Astrocyte (in vitro differentiated cells and primary cell): ENCODE measurements at regions not wholly inside any gene's neighbourhood (a gene's known extent, or its start where the extent isn't known, plus 50 kb on each side); places are given as distances from the start of the nearest gene placed in this dataset.
"Not testable (repeated sequence)": the region's sequence is repeated elsewhere in the genome, so short reads cannot be mapped to it uniquely, and the experiment has no call there.

ENCODE experiments used
- DNase-seq: peaks from one replicate; pipeline ENCODE4 v3.0.0-alpha.2; 2010; ENCODE audit warnings: low read depth
- FAIRE-seq: peaks from 2 replicates; lab custom pipeline; 2011; peaks lifted over from hg19 to GRCh38; lab: Jason Lieb, UNC
- H2AFZ ChIP-seq: 2 replicates; pipeline ENCODE4 v1.6.0; 2012; ENCODE audit warnings: low read depth, low read length, inconsistent platforms
- H3K27ac ChIP-seq: 2 replicates; pipeline ENCODE4 v1.5.1; 2011; ENCODE audit warnings: low read depth, low read length, inconsistent platforms
- H3K27me3 ChIP-seq: 2 replicates; pipeline ENCODE4 v1.6.0; 2011; ENCODE audit warnings: low read length, inconsistent platforms; ENCODE audit not compliant: insufficient read depth
- H3K36me3 ChIP-seq: 2 replicates; pipeline ENCODE4 v1.5.1; 2011; ENCODE audit warnings: low read length, inconsistent platforms; ENCODE audit not compliant: insufficient read depth
- H3K4me1 ChIP-seq: 2 replicates; pipeline ENCODE4 v1.5.1; 2011; ENCODE audit warnings: low read length, inconsistent platforms; ENCODE audit not compliant: insufficient read depth
- H3K4me2 ChIP-seq: 2 replicates; pipeline ENCODE4 v1.6.0; 2012; ENCODE audit warnings: low read length, inconsistent platforms
- H3K4me3 ChIP-seq: 2 replicates; pipeline ENCODE4 v1.5.1; 2011; ENCODE audit warnings: low read depth, mild to moderate bottlenecking, low read length, inconsistent platforms; ENCODE audit not compliant: insufficient read depth
- H3K79me2 ChIP-seq: 2 replicates; pipeline ENCODE4 v1.6.0; 2012; ENCODE audit warnings: mild to moderate bottlenecking, low read length, inconsistent platforms; ENCODE audit not compliant: insufficient read depth
- H3K9ac ChIP-seq: 2 replicates; pipeline ENCODE4 v1.6.0; 2012; ENCODE audit warnings: mild to moderate bottlenecking, low read length, inconsistent platforms
- H3K9me3 ChIP-seq: 2 replicates; pipeline ENCODE4 v1.5.1; 2012; ENCODE audit warnings: low read depth, mild to moderate bottlenecking, low read length, inconsistent platforms; ENCODE audit not compliant: insufficient read depth
- H4K20me1 ChIP-seq: 2 replicates; pipeline ENCODE4 v1.6.0; 2012; ENCODE audit warnings: low read length, inconsistent platforms; ENCODE audit not compliant: insufficient read depth
- H3K27ac Mint-ChIP-seq: one replicate; pipeline ENCODE4 v1.8.0; 2021; ENCODE audit warnings: mild to moderate bottlenecking, mixed read lengths; ENCODE audit not compliant: unreplicated experiment
- H3K27me3 Mint-ChIP-seq: one replicate; pipeline ENCODE4 v1.8.0; 2021; ENCODE audit warnings: low read depth, mixed read lengths; ENCODE audit not compliant: unreplicated experiment
- H3K36me3 Mint-ChIP-seq: one replicate; pipeline ENCODE4 v1.8.0; 2021; ENCODE audit warnings: low read depth, mixed read lengths; ENCODE audit not compliant: unreplicated experiment
- H3K4me1 Mint-ChIP-seq: one replicate; pipeline ENCODE4 v1.8.0; 2021; ENCODE audit warnings: low read depth, mixed read lengths; ENCODE audit not compliant: unreplicated experiment
- H3K4me3 Mint-ChIP-seq: one replicate; pipeline ENCODE4 v1.8.0; 2021; ENCODE audit warnings: mild to moderate bottlenecking, moderate library complexity, mixed read lengths; ENCODE audit not compliant: unreplicated experiment
- H3K9me3 Mint-ChIP-seq: one replicate; pipeline ENCODE4 v1.8.0; 2021; ENCODE audit warnings: mild to moderate bottlenecking, mixed read lengths; ENCODE audit not compliant: unreplicated experiment

DNA sequence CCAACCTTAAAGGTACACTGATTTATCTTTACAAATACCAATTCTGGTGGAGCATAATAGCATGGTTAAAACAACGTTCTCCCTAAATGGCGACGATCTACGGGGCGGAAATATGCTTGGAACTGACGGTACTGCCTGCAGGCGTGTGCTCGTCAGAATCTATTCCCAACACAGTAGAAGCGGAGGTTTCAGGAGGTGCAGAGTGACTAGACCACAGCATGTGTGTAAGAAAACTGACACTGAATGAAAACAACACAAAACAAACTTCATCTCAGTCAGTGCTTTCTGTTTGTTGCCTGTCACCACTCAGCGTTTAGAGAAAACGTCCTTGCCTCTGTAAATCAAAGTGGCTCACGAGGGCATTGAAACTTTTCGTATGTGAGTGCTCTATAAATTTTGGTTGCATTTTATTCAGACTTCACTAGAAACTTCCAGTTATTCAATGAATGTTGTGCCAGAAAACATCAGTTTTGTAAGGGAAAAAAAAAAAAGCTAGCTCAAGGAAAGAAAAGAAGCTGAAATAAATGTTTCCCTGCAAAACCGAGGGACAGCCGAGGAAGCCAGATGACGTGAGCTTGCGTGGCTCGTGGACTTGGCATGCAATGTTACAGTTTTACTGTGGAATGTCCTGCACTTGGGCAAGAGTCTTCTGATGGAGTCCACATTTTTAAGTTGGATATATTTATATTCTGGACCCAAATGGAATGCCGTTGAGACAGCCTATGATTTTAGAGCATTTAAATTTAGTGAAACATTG lies 210.4 kb downstream of the LAT start:
- not testable (repeated sequence) for H3K4me1 ChIP-seq

DNA sequence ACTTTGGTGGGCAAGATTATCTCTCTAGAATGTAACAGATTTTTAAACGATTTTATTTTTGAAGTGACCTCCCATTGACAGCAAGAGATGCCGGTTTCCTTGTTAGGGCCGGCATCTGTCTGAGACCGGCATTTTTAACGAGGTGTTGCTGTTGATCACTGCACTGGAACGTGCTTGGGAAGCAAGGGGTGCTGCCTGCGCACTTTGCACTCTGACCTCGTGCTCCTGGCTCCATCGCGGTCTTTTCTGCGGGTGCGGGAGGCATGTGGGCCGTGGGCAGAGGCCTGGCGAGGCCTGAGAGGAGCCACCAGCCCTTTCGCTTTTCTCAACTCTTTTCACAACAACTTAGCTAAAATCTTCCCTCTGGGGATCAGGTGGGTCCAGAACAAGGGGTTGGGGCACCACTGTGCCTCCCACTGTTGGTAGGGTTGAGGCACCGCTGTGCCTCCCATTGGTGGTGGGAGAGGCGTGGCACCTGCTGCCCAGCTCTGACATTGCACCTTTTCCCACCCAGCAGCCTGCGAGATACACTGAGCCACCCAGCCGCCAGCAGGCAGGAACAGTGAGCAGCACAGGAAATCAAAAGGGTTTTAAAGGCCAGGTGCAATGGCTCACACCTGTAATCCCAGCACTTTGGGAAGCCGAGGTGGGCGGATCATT lies 209.5 kb downstream of the LAT start:
- not testable (repeated sequence) for FAIRE-seq, H4K20me1 ChIP-seq, H3K36me3 Mint-ChIP-seq, H3K9me3 ChIP-seq, H3K36me3 ChIP-seq, H3K27ac Mint-ChIP-seq, H3K4me1 ChIP-seq, H3K27ac ChIP-seq, H3K4me3 ChIP-seq, H3K4me2 ChIP-seq, DNase-seq, H3K9me3 Mint-ChIP-seq, H3K79me2 ChIP-seq, H2AFZ ChIP-seq, H3K27me3 ChIP-seq, H3K9ac ChIP-seq, H3K4me3 Mint-ChIP-seq, H3K4me1 Mint-ChIP-seq
- H3K27me3 Mint-ChIP-seq, result peaks cover 21% of the 10 kb centered on the region

More for the DNA sequence above, 210.4 kb downstream of the LAT start:
- not testable (repeated sequence) for H3K9me3 ChIP-seq, H3K4me3 Mint-ChIP-seq, H3K27ac ChIP-seq, H3K4me2 ChIP-seq, H3K36me3 ChIP-seq, H3K36me3 Mint-ChIP-seq, H4K20me1 ChIP-seq, H2AFZ ChIP-seq, H3K4me1 Mint-ChIP-seq, H3K9me3 Mint-ChIP-seq, H3K79me2 ChIP-seq, H3K27me3 ChIP-seq, H3K27ac Mint-ChIP-seq, H3K9ac ChIP-seq, H3K4me3 ChIP-seq
- FAIRE-seq (peak; percentile 84), DNase-seq (peak; percentile 65)
- peaks cover 12% of the 10 kb centered on the region for H3K27me3 Mint-ChIP-seq

DNA sequence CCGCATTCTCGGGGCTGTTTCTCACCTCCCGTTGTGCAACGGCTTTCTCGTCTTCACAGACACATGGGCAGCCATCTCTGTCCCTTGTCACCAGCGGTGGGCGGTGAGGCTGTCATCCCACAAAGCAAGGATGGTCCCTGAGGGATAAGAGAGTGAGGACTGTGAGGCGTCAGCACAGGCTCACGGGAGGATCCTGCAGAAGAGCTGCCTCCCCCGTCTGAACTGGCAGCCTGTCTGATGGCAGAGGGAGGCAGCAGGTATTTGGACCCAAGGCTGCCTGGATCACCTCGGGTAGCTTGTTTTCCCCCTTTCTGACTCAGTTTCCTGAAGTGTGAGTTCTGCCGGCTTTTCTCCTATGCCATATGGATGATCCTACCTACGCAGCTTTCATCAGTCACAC lies 208.8 kb downstream of the LAT start:
- peaks cover 22% of the 10 kb centered on the region for H3K27me3 Mint-ChIP-seq
- H3K9me3 Mint-ChIP-seq, H3K36me3 ChIP-seq, DNase-seq, FAIRE-seq, H3K27ac ChIP-seq, H2AFZ ChIP-seq, H4K20me1 ChIP-seq, H3K9ac ChIP-seq, H3K9me3 ChIP-seq, H3K36me3 Mint-ChIP-seq, H3K4me1 Mint-ChIP-seq, H3K4me1 ChIP-seq, H3K27me3 ChIP-seq, H3K79me2 ChIP-seq, H3K4me3 ChIP-seq, H3K27ac Mint-ChIP-seq, H3K4me3 Mint-ChIP-seq, H3K4me2 ChIP-seq: not testable (repeated sequence)

DNA sequence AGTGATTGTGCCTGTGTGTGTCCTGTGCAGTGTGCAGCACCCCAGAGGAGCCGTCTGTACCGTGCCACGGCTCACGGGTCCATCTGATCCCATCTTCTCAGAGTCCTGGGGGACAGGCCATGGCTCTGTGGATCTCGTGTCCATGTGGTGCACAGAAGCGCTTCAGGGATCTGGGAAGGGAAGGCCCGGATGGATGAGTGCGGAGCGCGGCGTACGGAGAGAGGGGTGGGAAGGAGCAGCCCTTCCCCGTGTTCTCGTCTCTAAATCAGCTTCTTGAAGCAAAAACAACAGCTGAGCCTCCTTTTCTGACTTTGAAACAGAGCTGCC lies 208.4 kb downstream of the LAT start:
- H3K9ac ChIP-seq, result not testable (repeated sequence)

More for the DNA sequence above, 208.4 kb downstream of the LAT start:
- FAIRE-seq, H3K36me3 ChIP-seq, H3K9me3 Mint-ChIP-seq, H4K20me1 ChIP-seq, H3K4me3 Mint-ChIP-seq, DNase-seq, H3K27ac Mint-ChIP-seq, H3K4me3 ChIP-seq, H3K27me3 ChIP-seq, H3K27ac ChIP-seq, H3K4me1 ChIP-seq, H3K36me3 Mint-ChIP-seq, H3K4me2 ChIP-seq, H3K79me2 ChIP-seq, H3K4me1 Mint-ChIP-seq, H2AFZ ChIP-seq, H3K9me3 ChIP-seq: not testable (repeated sequence)
- H3K27me3 Mint-ChIP-seq, result peaks cover 22% of the 10 kb centered on the region
